RPMI7951 (cell line): ENCODE measurements at regions not wholly inside any gene's neighbourhood (a gene's known extent, or its start where the extent isn't known, plus 50 kb on each side); places are given as distances from the start of the nearest gene placed in this dataset.

Experiments
- DNase-seq: peaks from one replicate; pipeline ENCODE4 v3.0.0-alpha.2; 2012; ENCODE audit warnings: low read depth

DNA sequence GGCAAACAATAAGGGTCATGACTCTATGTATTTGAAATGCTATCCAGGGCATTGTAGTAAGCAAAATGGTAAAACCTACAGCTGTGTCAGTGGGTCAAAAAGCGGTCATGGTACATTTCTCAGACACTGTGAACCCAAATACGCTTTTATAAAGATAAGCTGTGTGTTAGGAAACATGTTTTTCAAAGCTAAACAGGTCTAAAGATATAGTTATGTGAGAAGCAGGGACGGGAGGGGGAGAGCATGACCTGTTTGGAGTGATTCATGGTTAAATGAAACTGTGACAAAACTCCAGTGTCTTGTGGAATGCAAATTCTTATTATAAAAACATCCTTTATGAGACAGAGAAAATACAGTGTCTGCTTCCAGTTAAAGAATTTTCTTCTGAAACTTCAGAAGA, 205.4 kb upstream of the BMP2 start:
- DNase-seq, result peak; percentile 28

- peak; percentile 59 for DNase-seq
These were observed 206.5 kb upstream of the BMP2 start for GRCh38 chr20:6560978-6561377.

DNA sequence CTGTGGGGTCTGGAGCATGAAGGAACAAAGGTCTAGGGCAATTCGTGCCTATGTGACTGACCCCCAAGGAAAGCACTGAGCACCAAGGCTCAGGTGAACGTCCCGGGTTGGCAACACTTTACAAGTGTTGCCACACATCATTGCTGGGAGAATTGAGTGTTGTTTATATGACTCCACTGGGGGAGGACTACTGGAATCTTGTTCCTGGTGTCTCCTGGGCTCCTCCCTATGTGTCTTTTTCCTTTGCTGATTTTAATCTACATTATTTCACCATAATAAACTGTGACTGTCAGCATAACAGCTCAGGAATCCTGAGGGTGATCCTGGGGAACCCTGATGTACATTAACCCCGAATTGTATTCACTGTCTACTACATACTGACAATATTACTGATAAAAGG, 207.7 kb upstream of the BMP2 start:
- no peak for DNase-seq

GRCh38 chr20:6558341-6558740, 209.1 kb upstream of the BMP2 start:
- DNase-seq, result peak; percentile 29

- peak; percentile 71 for DNase-seq
These were observed 233.6 kb upstream of the BMP2 start for GRCh38 chr20:6533761-6534479.

- peak; percentile 52 for DNase-seq
These were observed 234.1 kb upstream of the BMP2 start for GRCh38 chr20:6533351-6533750.

DNA sequence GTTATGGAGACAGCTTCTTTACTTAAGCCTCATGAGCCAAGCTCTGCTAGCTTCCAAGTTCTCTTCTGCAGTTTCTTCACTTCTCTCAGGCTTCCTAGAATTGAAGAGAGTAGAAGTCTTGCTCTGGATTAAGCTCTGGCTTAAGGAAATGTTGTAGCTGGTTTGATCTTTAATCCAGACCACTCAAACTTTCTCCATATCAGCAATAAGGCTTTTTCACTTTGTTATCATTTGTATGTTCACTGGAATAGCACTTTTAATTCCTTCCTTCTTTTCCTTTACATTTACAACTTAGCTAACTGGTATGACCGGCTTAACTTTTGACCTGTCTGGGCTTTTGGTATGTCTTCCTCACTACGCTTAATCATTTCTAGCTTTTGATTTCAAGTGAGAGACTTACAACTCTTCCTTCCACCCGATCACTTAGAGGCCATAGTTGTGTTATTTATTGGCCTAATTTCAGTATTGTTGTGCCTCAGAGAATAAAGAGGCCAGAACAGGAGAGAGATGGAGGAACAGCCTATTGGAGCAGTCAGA, 236.6 kb upstream of the BMP2 start:
- DNase-seq, result no peak

- DNase-seq, result peak; percentile 37
These were observed 237.2 kb upstream of the BMP2 start for GRCh38 chr20:6530254-6530653.

- DNase-seq, result peak; percentile 18
These were observed 241.8 kb upstream of the BMP2 start for GRCh38 chr20:6525447-6526303.

GRCh38 chr20:6524305-6524704, 243.2 kb upstream of the BMP2 start:
- DNase-seq, result no peak

- peak; percentile 74 for DNase-seq
These were observed 247.9 kb upstream of the BMP2 start for GRCh38 chr20:6519556-6519955.

- no peak for DNase-seq
These were observed 252.2 kb upstream of the BMP2 start for GRCh38 chr20:6515261-6515660.

GRCh38 chr20:6513599-6513998, 253.9 kb upstream of the BMP2 start:
- no peak for DNase-seq

GRCh38 chr20:6509374-6509773, 258.1 kb upstream of the BMP2 start:
- no peak for DNase-seq

DNA sequence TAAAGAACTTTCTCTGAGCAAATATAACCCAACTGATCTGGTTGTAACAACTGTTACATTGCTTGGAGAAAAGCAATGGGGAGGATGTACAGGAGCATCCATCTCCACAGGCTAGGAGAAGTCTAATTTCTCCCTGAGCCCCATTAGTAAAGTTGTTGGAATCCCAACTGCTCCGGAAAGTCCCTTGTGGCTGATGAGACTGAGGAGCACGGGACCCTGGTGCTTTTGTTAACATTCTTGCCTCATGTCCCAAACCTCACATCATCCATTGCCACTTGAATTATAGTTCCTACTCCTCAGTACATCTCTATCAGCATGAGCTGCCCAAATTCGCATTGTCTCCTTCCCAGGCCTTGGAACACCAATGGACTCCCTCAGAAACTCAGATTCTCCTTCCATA, 260.6 kb upstream of the BMP2 start:
- no peak for DNase-seq

GRCh38 chr20:6504826-6505225, 262.7 kb upstream of the BMP2 start:
- DNase-seq, result peak; percentile 19

- no peak for DNase-seq
These were observed 263.3 kb upstream of the BMP2 start for GRCh38 chr20:6504179-6504578.

DNA sequence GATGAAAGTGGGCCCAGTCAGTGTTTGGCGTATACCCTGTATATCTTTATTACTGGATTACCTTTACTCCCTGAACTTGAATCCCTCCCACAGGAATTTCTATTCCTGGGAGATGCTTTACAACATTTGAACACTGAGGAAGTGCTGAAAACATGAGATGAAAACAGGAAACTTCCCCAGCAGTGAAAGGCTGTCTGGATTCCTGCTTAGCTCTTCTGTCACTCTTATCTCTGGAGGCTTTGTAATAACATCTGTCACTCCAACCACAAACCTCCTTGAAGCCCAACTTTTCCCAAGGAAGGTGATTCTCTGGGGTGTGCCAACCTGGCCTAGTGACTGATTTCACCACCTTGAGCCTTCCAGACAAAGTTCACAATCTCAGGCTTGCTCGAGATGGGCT, 264.5 kb upstream of the BMP2 start:
- no peak for DNase-seq

DNA sequence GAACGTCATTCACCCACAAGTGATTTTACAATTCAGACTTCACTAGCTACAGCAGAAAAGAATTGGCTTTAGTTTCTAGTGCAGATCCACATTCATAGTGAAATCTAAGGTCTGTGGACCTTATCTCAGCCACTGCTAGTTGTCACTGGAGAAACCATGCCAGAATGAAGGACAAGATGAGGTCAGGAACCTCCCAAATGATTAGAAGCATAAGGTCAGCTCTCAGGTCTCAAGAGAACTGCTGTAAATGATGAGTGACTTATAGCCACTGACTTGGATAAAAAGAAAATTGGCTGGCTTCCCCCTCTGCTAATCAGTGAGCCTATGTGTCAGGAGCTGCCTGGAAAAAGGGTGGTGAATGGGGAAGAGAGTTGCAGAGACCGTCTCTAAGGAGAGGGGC, 265.3 kb upstream of the BMP2 start:
- DNase-seq, result no peak

- peak; percentile 84 for DNase-seq
These were observed 266.4 kb upstream of the BMP2 start for GRCh38 chr20:6501061-6501460.

- DNase-seq, result no peak
These were observed 267.9 kb upstream of the BMP2 start for GRCh38 chr20:6499566-6499965.

DNA sequence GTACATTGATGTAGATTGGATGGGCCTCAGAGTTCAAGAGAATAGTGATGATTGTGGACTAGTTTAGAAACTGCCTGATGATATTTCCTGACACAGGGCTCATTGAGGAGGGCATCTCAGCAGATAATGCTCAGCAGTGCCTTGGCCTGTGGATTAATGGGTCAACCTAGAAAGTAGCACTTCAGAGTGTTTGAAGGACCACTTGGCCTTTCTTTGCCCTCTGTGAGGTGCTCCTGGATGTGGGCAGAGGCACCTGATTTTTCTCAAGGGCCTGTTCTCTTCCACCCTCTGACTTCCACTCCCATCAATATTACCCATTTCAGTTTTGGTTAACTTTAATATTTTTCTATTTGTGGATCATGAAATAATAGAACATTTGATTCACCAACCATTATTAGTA, 270.6 kb upstream of the BMP2 start:
- no peak for DNase-seq

DNA sequence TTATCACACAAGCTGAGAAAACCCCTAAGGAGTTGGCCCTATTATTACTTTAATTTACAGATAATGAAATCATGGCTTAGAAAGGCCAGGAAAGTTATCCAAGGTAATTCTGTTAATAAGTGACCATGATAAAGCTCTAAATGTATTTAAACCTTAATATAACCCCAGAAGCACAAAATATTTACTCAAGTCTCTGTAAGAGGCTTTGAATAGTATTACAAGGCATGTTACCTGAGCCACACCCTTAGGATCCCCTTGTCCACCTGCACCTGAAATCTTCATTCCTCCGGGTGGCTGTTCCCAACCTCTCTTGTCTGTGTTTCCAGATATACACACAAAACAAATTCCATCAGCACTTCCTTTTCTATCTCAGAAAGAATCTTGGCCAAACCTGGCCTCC, 271.6 kb upstream of the BMP2 start:
- no peak for DNase-seq
